ENCODE measurements at regions not wholly inside any gene's neighbourhood (a gene's known extent, or its start where the extent isn't known, plus 50 kb on each side); places are given as distances from the start of the nearest gene placed in this dataset.

DNA sequence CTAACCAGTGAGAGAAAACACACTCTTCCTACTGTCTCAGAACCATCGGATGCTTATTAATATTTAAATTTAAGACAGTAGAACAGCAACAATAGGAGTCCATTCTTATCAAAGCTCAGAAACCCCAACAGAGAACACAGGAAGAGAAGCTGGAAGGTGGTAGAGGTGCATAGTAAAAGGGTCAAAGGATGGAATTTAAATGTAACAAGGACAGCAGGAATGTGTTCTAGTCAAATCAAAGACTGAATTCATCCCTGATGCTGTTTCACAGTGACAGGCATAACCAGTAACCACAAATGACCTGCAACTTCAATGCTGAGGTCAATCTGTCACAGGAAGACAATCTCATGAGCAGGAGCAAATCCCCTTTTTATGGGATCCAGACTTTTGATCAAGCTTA, 1259.7 kb downstream of the XPNPEP1 start:
- Histone ChIP-seq H3K79me2 (ENCODE audit: insufficient read depth, low read depth, low read length) (no peaks in the 10 kb centered on the region), H3K4me3 (ENCODE audit: low read depth, low read length, poor library complexity, severe bottlenecking) (no peak overlapping the region), H3K36me3 (ENCODE audit: insufficient read depth, low read length) (no peaks in the 10 kb centered on the region), H2AFZ (ENCODE audit: low read length) (no peak overlapping the region), H3K4me1 (ENCODE audit: insufficient read depth, low read length, poor library complexity, severe bottlenecking) (no peaks in the 10 kb centered on the region), H3K4me2 (ENCODE audit: low read length) (no peak overlapping the region), H3K9me3 (ENCODE audit: low read length) (no peaks in the 10 kb centered on the region), H3K9me2 (ENCODE audit: insufficient read depth, low read length) (no peaks in the 10 kb centered on the region), H3K27ac (ENCODE audit: low read depth, low read length, poor library complexity, severe bottlenecking) (no peak overlapping the region), H4K20me1 (ENCODE audit: insufficient read depth, low read length) (no peaks in the 10 kb centered on the region)
- CTCF ChIA-PET (ENCODE audit: unreplicated experiment), result no interaction called here
- POLR2A ChIA-PET, result no interaction called here
- intact Hi-C loops (cut with micrococcal nuclease; ENCODE audit: unreplicated experiment), result no loop called here
- no TSS peak for BruUV-seq (replicated peaks)
- no peak for DNase-seq (ENCODE audit: low spot score)
- TF ChIP-seq, protein P1, sequence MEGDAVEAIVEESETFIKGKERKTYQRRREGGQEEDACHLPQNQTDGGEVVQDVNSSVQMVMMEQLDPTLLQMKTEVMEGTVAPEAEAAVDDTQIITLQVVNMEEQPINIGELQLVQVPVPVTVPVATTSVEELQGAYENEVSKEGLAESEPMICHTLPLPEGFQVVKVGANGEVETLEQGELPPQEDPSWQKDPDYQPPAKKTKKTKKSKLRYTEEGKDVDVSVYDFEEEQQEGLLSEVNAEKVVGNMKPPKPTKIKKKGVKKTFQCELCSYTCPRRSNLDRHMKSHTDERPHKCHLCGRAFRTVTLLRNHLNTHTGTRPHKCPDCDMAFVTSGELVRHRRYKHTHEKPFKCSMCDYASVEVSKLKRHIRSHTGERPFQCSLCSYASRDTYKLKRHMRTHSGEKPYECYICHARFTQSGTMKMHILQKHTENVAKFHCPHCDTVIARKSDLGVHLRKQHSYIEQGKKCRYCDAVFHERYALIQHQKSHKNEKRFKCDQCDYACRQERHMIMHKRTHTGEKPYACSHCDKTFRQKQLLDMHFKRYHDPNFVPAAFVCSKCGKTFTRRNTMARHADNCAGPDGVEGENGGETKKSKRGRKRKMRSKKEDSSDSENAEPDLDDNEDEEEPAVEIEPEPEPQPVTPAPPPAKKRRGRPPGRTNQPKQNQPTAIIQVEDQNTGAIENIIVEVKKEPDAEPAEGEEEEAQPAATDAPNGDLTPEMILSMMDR (conservative IDR thresholded peaks at IDR 0.05; ENCODE audit: low read length), result no peak
- TF ChIP-seq EZH2phosphoT487 (IDR thresholded peaks at IDR 0.05; ENCODE audit: borderline replicate concordance, low read depth, low read length), result no peak

DNA sequence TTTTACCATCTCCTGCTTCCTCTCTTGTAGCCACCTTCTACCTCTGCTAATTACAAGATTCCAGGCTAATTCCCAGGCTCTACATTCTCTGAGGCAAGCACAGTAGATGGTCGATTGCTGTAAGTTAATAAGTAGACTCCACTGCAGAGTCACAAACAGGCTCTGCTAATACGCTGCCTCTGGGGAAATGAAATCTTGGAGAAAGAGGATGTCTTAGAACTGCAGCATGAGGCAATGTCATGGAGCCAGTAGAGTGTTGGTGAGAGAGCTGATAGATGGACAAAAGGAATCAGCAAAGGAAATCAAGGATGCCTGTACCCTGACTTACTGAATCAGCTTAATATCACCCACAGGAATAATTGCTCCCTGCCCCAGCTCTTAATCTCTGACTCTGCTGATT, 1260.3 kb downstream of the XPNPEP1 start:
- no peaks in the 10 kb centered on the region for H3K9me2 ChIP-seq (ENCODE audit: insufficient read depth, low read length)
- POLR2A ChIA-PET, result no interaction called here
- H2AFZ ChIP-seq (ENCODE audit: low read length), result no peak overlapping the region
- no peaks in the 10 kb centered on the region for H3K79me2 ChIP-seq (ENCODE audit: insufficient read depth, low read depth, low read length)
- no peak overlapping the region for H3K4me2 ChIP-seq (ENCODE audit: low read length)
- H3K36me3 ChIP-seq (ENCODE audit: insufficient read depth, low read length), result no peaks in the 10 kb centered on the region
- no peak for DNase-seq (ENCODE audit: low spot score)
- CTCF ChIA-PET (ENCODE audit: unreplicated experiment), result no interaction called here
- TF ChIP-seq EZH2phosphoT487 (IDR thresholded peaks at IDR 0.05; ENCODE audit: borderline replicate concordance, low read depth, low read length), result no peak
- TF ChIP-seq, protein P1 (conservative IDR thresholded peaks at IDR 0.05; ENCODE audit: low read length), result no peak
- H3K9me3 ChIP-seq (ENCODE audit: low read length), result no peaks in the 10 kb centered on the region
- H3K27ac ChIP-seq (ENCODE audit: low read depth, low read length, poor library complexity, severe bottlenecking), result no peak overlapping the region
- intact Hi-C loops (cut with micrococcal nuclease; ENCODE audit: unreplicated experiment), result no loop called here
- H4K20me1 ChIP-seq (ENCODE audit: insufficient read depth, low read length), result no peaks in the 10 kb centered on the region
- no TSS peak for BruUV-seq (replicated peaks)
- no peak overlapping the region for H3K4me3 ChIP-seq (ENCODE audit: low read depth, low read length, poor library complexity, severe bottlenecking)
- H3K4me1 ChIP-seq (ENCODE audit: insufficient read depth, low read length, poor library complexity, severe bottlenecking), result no peaks in the 10 kb centered on the region

DNA sequence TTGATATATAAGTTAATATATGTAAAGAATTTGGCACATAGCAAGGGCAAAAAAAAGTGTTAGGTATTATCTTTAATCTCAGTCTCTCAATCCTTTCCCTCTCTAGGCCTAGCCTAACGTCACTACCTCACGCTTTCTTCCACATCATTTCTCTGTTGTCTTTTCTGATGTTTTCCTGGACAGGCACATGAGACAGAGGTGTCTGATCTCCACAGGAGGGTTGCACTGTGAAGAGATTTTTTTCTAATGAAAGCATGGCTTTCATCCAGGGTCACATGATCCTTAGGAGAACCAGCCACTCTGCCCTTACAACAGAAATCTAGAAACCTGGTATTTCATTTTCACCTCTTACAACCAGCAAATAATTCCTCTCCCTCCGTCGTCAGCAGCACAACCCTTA, 1268.3 kb downstream of the XPNPEP1 start:
- Histone ChIP-seq H3K36me3 (ENCODE audit: insufficient read depth, low read length) (no peaks in the 10 kb centered on the region), H3K4me1 (ENCODE audit: insufficient read depth, low read length, poor library complexity, severe bottlenecking) (no peaks in the 10 kb centered on the region), H3K79me2 (ENCODE audit: insufficient read depth, low read depth, low read length) (no peaks in the 10 kb centered on the region), H4K20me1 (ENCODE audit: insufficient read depth, low read length) (no peaks in the 10 kb centered on the region), H3K27ac (ENCODE audit: low read depth, low read length, poor library complexity, severe bottlenecking) (no peak overlapping the region), H3K4me3 (ENCODE audit: low read depth, low read length, poor library complexity, severe bottlenecking) (no peak overlapping the region), H3K4me2 (ENCODE audit: low read length) (no peak overlapping the region), H3K9me3 (ENCODE audit: low read length) (no peaks in the 10 kb centered on the region), H2AFZ (ENCODE audit: low read length) (no peak overlapping the region), H3K9me2 (ENCODE audit: insufficient read depth, low read length) (no peaks in the 10 kb centered on the region)
- BruUV-seq (replicated peaks), result no TSS peak
- ChIA-PET POLR2A (no interaction called here), CTCF (ENCODE audit: unreplicated experiment) (no interaction called here)
- TF ChIP-seq, protein P1 (conservative IDR thresholded peaks at IDR 0.05; ENCODE audit: low read length), result no peak
- no peak for TF ChIP-seq EZH2phosphoT487 (IDR thresholded peaks at IDR 0.05; ENCODE audit: borderline replicate concordance, low read depth, low read length)
- intact Hi-C loops (cut with micrococcal nuclease; ENCODE audit: unreplicated experiment), result no loop called here
- DNase-seq (ENCODE audit: low spot score), result no peak

Measured in OCI-LY7 (cell line).